Hepatocyte (in vitro differentiated cells): ENCODE measurements at regions not wholly inside any gene's neighbourhood (a gene's known extent, or its start where the extent isn't known, plus 50 kb on each side); places are given as distances from the start of the nearest gene placed in this dataset.
A peak's percentile ranks its signal among the peaks of the same experiment; 100 is the strongest.

ENCODE experiments used
- DNase-seq: peaks from one replicate; pipeline ENCODE4 v3.0.0-alpha.2; 2016; ENCODE audit warnings: low spot score
- H2AFZ ChIP-seq: fragments of 200-600 bp; sonication (generic); 2 replicates; pipeline ENCODE4 v1.6.0; 2016; ENCODE audit warnings: antibody characterized with exemption, mild to moderate bottlenecking
- H3K27ac ChIP-seq: fragments of 200-600 bp; sonication (generic); 2 replicates; pipeline ENCODE4 v1.5.1; 2016; ENCODE audit warnings: mild to moderate bottlenecking
- H3K27me3 ChIP-seq: fragments of 200-600 bp; sonication (generic); 2 replicates; pipeline ENCODE4 v1.6.1; 2016
- H3K36me3 ChIP-seq: fragments of 200-600 bp; sonication (generic); replicated peaks from 2 replicates; pipeline ENCODE4 v1.5.1; 2016; ENCODE audit warnings: low read depth; ENCODE audit not compliant: insufficient read depth
- H3K4me1 ChIP-seq: fragments of 200-600 bp; sonication (generic); 2 replicates; pipeline ENCODE4 v1.5.1; 2016; ENCODE audit warnings: mild to moderate bottlenecking, moderate library complexity; ENCODE audit not compliant: insufficient read depth
- H3K4me2 ChIP-seq: fragments of 200-600 bp; sonication (generic); 2 replicates; pipeline ENCODE4 v1.6.0; 2016
- H3K4me3 ChIP-seq: fragments of 200-600 bp; sonication (generic); 2 replicates; pipeline ENCODE4 v1.5.1; 2016; ENCODE audit warnings: mild to moderate bottlenecking
- H3K79me2 ChIP-seq: fragments of 200-600 bp; sonication (generic); 2 replicates; pipeline ENCODE4 v1.6.0; 2017; ENCODE audit warnings: mild to moderate bottlenecking
- H3K9me2 ChIP-seq: fragments of 200-600 bp; sonication (generic); replicated peaks from 2 replicates; pipeline ENCODE4 v1.6.0; 2017; ENCODE audit warnings: mild to moderate bottlenecking; ENCODE audit not compliant: insufficient read depth
- H3K9me3 ChIP-seq: fragments of 200-600 bp; sonication (generic); 2 replicates; pipeline ENCODE4 v1.5.1; 2016; ENCODE audit warnings: low read depth, mild to moderate bottlenecking
- H4K20me1 ChIP-seq: fragments of 200-600 bp; sonication (generic); 2 replicates; pipeline ENCODE4 v1.6.0; 2016; ENCODE audit warnings: mild to moderate bottlenecking; ENCODE audit not compliant: insufficient read depth, poor library complexity, severe bottlenecking
- EZH2 ChIP-seq: fragments of 200-600 bp; sonication (generic); IDR thresholded peaks from 2 replicates; pipeline ENCODE4 v1.6.1; 2016; ENCODE audit warnings: antibody characterized with exemption, mild to moderate bottlenecking, borderline replicate concordance
- EZH2phosphoT487 ChIP-seq: fragments of 200-600 bp; sonication (generic); IDR thresholded peaks from one replicate; pipeline ENCODE4 v1.6.1; 2018; ENCODE audit warnings: antibody characterized with exemption, mild to moderate bottlenecking, low read depth, moderate library complexity; ENCODE audit not compliant: unreplicated experiment, severe bottlenecking
- WGBS: methylation state at CpG from one replicate; pipeline ENCODE4 v1.1.6; 2016; ENCODE audit warnings: low lambda C conversion rate; ENCODE audit errors: missing lambda C conversion rate; 5-methylcytosine and 5-hydroxymethylcytosine counted together
- TF ChIP-seq, protein P1 (sequence below): fragments of 200-600 bp; sonication (generic); IDR thresholded peaks from 2 replicates; pipeline ENCODE4 v1.5.1; 2016; ENCODE audit warnings: antibody characterized with exemption, mild to moderate bottlenecking; ENCODE audit not compliant: poor library complexity

DNA sequence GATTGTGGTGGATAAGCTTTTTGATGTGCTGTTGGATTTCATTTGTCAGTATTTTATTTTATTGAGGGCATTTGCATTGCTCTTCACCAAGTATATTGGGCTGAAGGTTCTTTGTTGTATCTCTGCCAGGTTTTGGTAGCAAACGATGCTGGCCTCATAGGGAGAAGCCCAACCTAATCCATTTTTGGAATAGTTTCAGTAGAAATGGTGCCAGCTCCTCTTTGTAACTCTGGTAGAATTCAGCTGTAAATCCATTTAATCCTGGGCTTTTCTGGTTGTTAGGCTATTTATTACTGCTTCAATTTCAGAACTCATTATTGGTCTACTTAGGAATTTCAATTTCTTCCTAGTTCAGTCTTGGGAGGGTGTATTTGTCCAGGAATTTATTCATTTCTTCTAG lies 309.8 kb upstream of the SETBP1 start:
- Histone ChIP-seq H3K4me3 (no peak overlapping the region), H4K20me1 (no peaks in the 10 kb centered on the region), H3K36me3 (no peaks in the 10 kb centered on the region), H3K9me2 (no peaks in the 10 kb centered on the region), H3K79me2 (no peaks in the 10 kb centered on the region), H3K4me1 (no peaks in the 10 kb centered on the region), H2AFZ (no peak overlapping the region), H3K27ac (no peak overlapping the region), H3K4me2 (no peak overlapping the region), H3K9me3 (peaks cover 9% of the 10 kb centered on the region), H3K27me3 (no peaks in the 10 kb centered on the region)
- DNase-seq: no peak
- TF ChIP-seq EZH2phosphoT487: no peak
- TF ChIP-seq, protein P1, sequence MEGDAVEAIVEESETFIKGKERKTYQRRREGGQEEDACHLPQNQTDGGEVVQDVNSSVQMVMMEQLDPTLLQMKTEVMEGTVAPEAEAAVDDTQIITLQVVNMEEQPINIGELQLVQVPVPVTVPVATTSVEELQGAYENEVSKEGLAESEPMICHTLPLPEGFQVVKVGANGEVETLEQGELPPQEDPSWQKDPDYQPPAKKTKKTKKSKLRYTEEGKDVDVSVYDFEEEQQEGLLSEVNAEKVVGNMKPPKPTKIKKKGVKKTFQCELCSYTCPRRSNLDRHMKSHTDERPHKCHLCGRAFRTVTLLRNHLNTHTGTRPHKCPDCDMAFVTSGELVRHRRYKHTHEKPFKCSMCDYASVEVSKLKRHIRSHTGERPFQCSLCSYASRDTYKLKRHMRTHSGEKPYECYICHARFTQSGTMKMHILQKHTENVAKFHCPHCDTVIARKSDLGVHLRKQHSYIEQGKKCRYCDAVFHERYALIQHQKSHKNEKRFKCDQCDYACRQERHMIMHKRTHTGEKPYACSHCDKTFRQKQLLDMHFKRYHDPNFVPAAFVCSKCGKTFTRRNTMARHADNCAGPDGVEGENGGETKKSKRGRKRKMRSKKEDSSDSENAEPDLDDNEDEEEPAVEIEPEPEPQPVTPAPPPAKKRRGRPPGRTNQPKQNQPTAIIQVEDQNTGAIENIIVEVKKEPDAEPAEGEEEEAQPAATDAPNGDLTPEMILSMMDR: no peak
- no peak for TF ChIP-seq EZH2
- WGBS: 75% methylated on average over 1 of the region's 1 CpG

DNA sequence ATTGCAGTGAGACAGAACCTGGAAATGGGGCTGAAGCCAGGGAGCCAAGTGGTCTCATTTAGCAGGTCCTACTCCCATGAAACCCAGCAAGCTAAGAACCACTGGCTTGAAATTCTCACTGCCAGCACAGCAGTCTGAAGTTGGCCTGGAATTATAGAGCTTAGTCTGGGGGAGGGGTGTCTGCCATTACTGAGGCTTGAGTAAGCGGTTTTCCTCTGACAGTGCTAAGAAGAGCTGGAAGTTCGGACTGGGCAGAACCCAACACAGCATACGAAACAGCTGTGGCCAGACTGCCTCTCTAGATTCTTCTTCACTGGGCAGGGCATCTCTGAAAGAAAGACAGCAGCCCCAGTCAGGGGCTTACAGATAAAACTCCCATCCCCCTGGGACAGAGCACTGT lies 305.7 kb upstream of the SETBP1 start:
- no peak overlapping the region for H2AFZ ChIP-seq
- TF ChIP-seq, protein P1: no peak
- TF ChIP-seq EZH2phosphoT487 (no peak), EZH2 (no peak)
- H3K4me3 ChIP-seq: no peak overlapping the region
- no peak overlapping the region for H3K4me2 ChIP-seq
- no peaks in the 10 kb centered on the region for H4K20me1 ChIP-seq
- no peaks in the 10 kb centered on the region for H3K27me3 ChIP-seq
- DNase-seq: peak; percentile 16
- H3K9me3 ChIP-seq: peaks cover 9% of the 10 kb centered on the region
- no peaks in the 10 kb centered on the region for H3K79me2 ChIP-seq
- H3K36me3 ChIP-seq: no peaks in the 10 kb centered on the region
- H3K9me2 ChIP-seq: no peaks in the 10 kb centered on the region
- H3K27ac ChIP-seq: no peak overlapping the region
- 62% methylated on average over 3 of the region's 3 CpGs for WGBS
- H3K4me1 ChIP-seq: no peaks in the 10 kb centered on the region

DNA sequence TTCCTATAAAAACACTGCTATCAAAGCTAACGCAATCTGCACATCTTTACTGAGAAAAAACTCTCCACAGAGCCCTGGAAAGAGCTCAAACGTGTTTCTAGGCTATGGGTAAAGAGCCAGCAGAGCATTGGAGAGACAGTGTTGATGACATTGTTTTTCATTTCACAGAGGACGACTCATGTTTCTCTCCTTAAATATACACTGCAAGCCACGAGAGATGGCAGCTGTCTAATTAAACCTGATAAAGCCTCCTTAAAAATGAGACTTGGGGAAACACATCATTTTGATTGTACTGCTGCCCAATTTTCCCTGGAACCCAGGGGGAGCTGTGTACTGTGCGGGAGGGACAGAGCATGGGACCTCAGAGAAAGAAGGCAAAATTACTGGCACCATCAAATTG lies 294.3 kb upstream of the SETBP1 start:
- Histone ChIP-seq H2AFZ (no peak overlapping the region), H4K20me1 (no peaks in the 10 kb centered on the region), H3K9me2 (no peaks in the 10 kb centered on the region), H3K9me3 (no peaks in the 10 kb centered on the region), H3K27ac (no peak overlapping the region), H3K4me2 (no peak overlapping the region), H3K27me3 (no peaks in the 10 kb centered on the region), H3K36me3 (no peaks in the 10 kb centered on the region), H3K79me2 (no peaks in the 10 kb centered on the region), H3K4me3 (no peak overlapping the region), H3K4me1 (no peaks in the 10 kb centered on the region)
- DNase-seq: no peak
- 68% methylated on average over 5 of the region's 5 CpGs for WGBS
- no peak for TF ChIP-seq EZH2phosphoT487
- TF ChIP-seq, protein P1: no peak
- no peak for TF ChIP-seq EZH2

DNA sequence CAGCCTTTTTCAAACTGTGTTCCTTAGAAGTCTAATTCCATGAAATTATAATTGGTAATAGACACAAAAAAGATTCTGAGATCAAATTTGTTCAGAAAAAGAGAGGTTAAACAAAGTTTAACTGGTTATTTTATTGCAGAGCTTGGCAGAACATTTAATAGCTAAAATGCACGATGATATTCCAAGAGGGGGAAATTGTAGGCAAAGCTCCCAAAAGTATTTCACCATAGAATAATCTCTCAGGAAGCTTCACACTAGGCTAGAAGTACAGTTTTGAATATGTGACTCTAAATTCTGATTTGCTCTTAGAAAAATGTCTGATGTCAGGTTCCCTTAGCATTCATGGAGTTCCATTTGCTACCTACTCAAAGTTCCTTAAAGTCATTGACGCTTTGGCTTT lies 292.4 kb upstream of the SETBP1 start:
- 76% methylated on average over 2 of the region's 2 CpGs for WGBS
- H3K4me2 ChIP-seq: no peak overlapping the region
- no peak overlapping the region for H3K27ac ChIP-seq
- no peaks in the 10 kb centered on the region for H3K27me3 ChIP-seq
- no peaks in the 10 kb centered on the region for H3K79me2 ChIP-seq
- H3K36me3 ChIP-seq: no peaks in the 10 kb centered on the region
- H3K4me3 ChIP-seq: no peak overlapping the region
- no peaks in the 10 kb centered on the region for H4K20me1 ChIP-seq
- no peaks in the 10 kb centered on the region for H3K9me3 ChIP-seq
- no peak for DNase-seq
- H2AFZ ChIP-seq: no peak overlapping the region
- TF ChIP-seq, protein P1: no peak
- TF ChIP-seq EZH2: no peak
- no peak for TF ChIP-seq EZH2phosphoT487
- no peaks in the 10 kb centered on the region for H3K9me2 ChIP-seq
- no peaks in the 10 kb centered on the region for H3K4me1 ChIP-seq
